ENCODE measurements at regions not wholly inside any gene's neighbourhood (a gene's known extent, or its start where the extent isn't known, plus 50 kb on each side); places are given as distances from the start of the nearest gene placed in this dataset.

GRCh38 chr13:90770334-90770733 lies 577.2 kb upstream of the MIR17HG start:
- no peaks in the 10 kb centered on the region for H3K4me1 ChIP-seq
- no peaks in the 10 kb centered on the region for H3K36me3 ChIP-seq
- TF ChIP-seq POLR2A (IDR thresholded peaks at IDR 0.05) (no peak), CTCF (IDR thresholded peaks at IDR 0.05) (no peak)
- no peak overlapping the region for H3K27ac ChIP-seq
- no peak for ATAC-seq
- no peaks in the 10 kb centered on the region for H3K27me3 ChIP-seq
- WGBS (ENCODE audit: insufficient coverage, low coverage, low lambda C conversion rate, missing lambda C conversion rate), result 36% methylated on average over 3 of the region's 3 CpGs
- no peak overlapping the region for H3K4me3 ChIP-seq
- DNase-seq, result no peak
- intact Hi-C loops (cut with DNase I), result no loop called here
- no peaks in the 10 kb centered on the region for H3K9me3 ChIP-seq

GRCh38 chr13:90773681-90774080 lies 573.8 kb upstream of the MIR17HG start:
- no peaks in the 10 kb centered on the region for H3K4me1 ChIP-seq

GRCh38 chr13:90776051-90776748 lies 571.3 kb upstream of the MIR17HG start:
- Histone ChIP-seq H3K27me3 (no peaks in the 10 kb centered on the region), H3K9me3 (no peaks in the 10 kb centered on the region), H3K4me3 (no peak overlapping the region), H3K36me3 (no peaks in the 10 kb centered on the region), H3K27ac (no peak overlapping the region), H3K4me1 (no peaks in the 10 kb centered on the region)
- WGBS (ENCODE audit: insufficient coverage, low coverage, low lambda C conversion rate, missing lambda C conversion rate), result 66% methylated on average over 7 of the region's 7 CpGs
- TF ChIP-seq CTCF (IDR thresholded peaks at IDR 0.05) (no peak), POLR2A (IDR thresholded peaks at IDR 0.05) (no peak)
- intact Hi-C loops (cut with DNase I), result no loop called here
- DNase-seq, result no peak
- ATAC-seq, result no peak

More at GRCh38 chr13:90773681-90774080, 573.8 kb upstream of the MIR17HG start:
- Histone ChIP-seq H3K36me3 (no peaks in the 10 kb centered on the region), H3K9me3 (no peaks in the 10 kb centered on the region), H3K4me3 (no peak overlapping the region), H3K27me3 (no peaks in the 10 kb centered on the region), H3K27ac (no peak overlapping the region)
- DNase-seq (no peak), ATAC-seq (no peak)
- no peak for TF ChIP-seq CTCF (IDR thresholded peaks at IDR 0.05)
- TF ChIP-seq POLR2A (IDR thresholded peaks at IDR 0.05), result no peak
- intact Hi-C loops (cut with DNase I), result no loop called here

- no peaks in the 10 kb centered on the region for H3K27me3 ChIP-seq
- no peaks in the 10 kb centered on the region for H3K4me1 ChIP-seq
- no peak overlapping the region for H3K27ac ChIP-seq
- TF ChIP-seq POLR2A (IDR thresholded peaks at IDR 0.05) (no peak), CTCF (IDR thresholded peaks at IDR 0.05) (no peak)
- no peaks in the 10 kb centered on the region for H3K9me3 ChIP-seq
- no peak for DNase-seq
- no peak for ATAC-seq
- no peaks in the 10 kb centered on the region for H3K36me3 ChIP-seq
- intact Hi-C loops (cut with DNase I), result no loop called here
- no peak overlapping the region for H3K4me3 ChIP-seq
Observed at GRCh38 chr13:90783273-90783672, 564.2 kb upstream of the MIR17HG start.

- ATAC-seq (no peak), DNase-seq (no peak)
- intact Hi-C loops (cut with DNase I), result no loop called here
- Histone ChIP-seq H3K27me3 (no peaks in the 10 kb centered on the region), H3K9me3 (no peaks in the 10 kb centered on the region), H3K36me3 (no peaks in the 10 kb centered on the region), H3K27ac (no peak overlapping the region), H3K4me3 (no peak overlapping the region), H3K4me1 (no peaks in the 10 kb centered on the region)
- no peak for TF ChIP-seq CTCF (IDR thresholded peaks at IDR 0.05)
- TF ChIP-seq POLR2A (IDR thresholded peaks at IDR 0.05), result no peak
Observed at GRCh38 chr13:90787007-90787406, 560.5 kb upstream of the MIR17HG start.
